Right lobe of liver (tissue), 6 donors: ENCODE measurements at regions not wholly inside any gene's neighbourhood (a gene's known extent, or its start where the extent isn't known, plus 50 kb on each side); places are given as distances from the start of the nearest gene placed in this dataset.

ENCODE experiments used
- ATAC-seq, 4 donors: fragments of 200-7000 bp; cut with Tn5 transposase; one replicate each; pipeline ENCODE4 v1.9.1; 2020; ENCODE audit warnings: mild to moderate bottlenecking in 4 of 4, moderate library complexity in 4 of 4
- DNase-seq, 3 donors: peaks; one replicate each; pipeline ENCODE4 v3.0.0-alpha.2; 2020
- H3K27ac ChIP-seq, 3 donors: fragments of 200-600 bp; one replicate each; pipeline ENCODE4 v1.8.0; 2022
- H3K27me3 ChIP-seq, 2 donors: fragments of 200-600 bp; one replicate each; pipeline ENCODE4 v1.8.0; 2022
- H3K36me3 ChIP-seq, 4 donors: fragments of 200-600 bp; sonication (generic) in 1 of 4; one replicate each; pipeline versions ENCODE4 v1.5.1 to v1.8.0; 2017 to 2022; ENCODE audit warnings: control low read depth in 1 of 4
- H3K4me1 ChIP-seq, 4 donors: fragments of 200-600 bp; sonication (generic) in 1 of 4; one replicate each; pipeline versions ENCODE4 v1.5.1 to v1.8.0; 2017 to 2022; ENCODE audit warnings: control low read depth in 1 of 4
- H3K4me3 ChIP-seq, 3 donors: fragments of 200-600 bp; one replicate each; pipeline ENCODE4 v1.8.0; 2022
- H3K9me3 ChIP-seq, 4 donors: fragments of 200-600 bp; sonication (generic) in 1 of 4; one replicate each; pipeline versions ENCODE4 v1.5.1 to v1.8.0; 2017 to 2022; ENCODE audit warnings: control low read depth in 1 of 4
- CTCF ChIP-seq, 4 donors: fragments of 200-600 bp in 3 of 4; fragments of 450-650 bp in 1 of 4; IDR thresholded peaks; one replicate each; pipeline versions ENCODE4 v1.5.1 to v1.8.0; 2016 to 2022; ENCODE audit warnings: antibody characterized with exemption in 4 of 4, mild to moderate bottlenecking in 2 of 4
- POLR2A ChIP-seq: fragments of 450-650 bp; IDR thresholded peaks from one replicate; pipeline ENCODE4 v1.6.1; 2017; ENCODE audit warnings: antibody characterized with exemption, mild to moderate bottlenecking
- WGBS: methylation state at CpG from one replicate; pipeline ENCODE4 v1.1.6; 2018; ENCODE audit warnings: low coverage, low lambda C conversion rate; ENCODE audit not compliant: insufficient coverage; ENCODE audit errors: missing lambda C conversion rate; 5-methylcytosine and 5-hydroxymethylcytosine counted together
- intact Hi-C, 2 donors: fragments of 100-400 bp; cut with DNase I; formaldehyde crosslinking; loops; one replicate each; pipeline versions ENCODE4 v1.11.2 to v1.14.1; 2022
- donor health status: DM: no; HTN: yes; CAD: no.
- donor health status: DM: no; HTN: no; CAD: no.
- donor health status: DM: no; HTN: no; CAD: no.
- donor health status: DM: no; HTN: yes; CAD: no.
- donor health status: DM: no; HTN: yes; CAD: no.

GRCh38 chr3:193824365-193824764 lies 231.4 kb downstream of the OPA1 start:
- Histone ChIP-seq H3K27ac (no peak overlapping the region), H3K27me3 (no peaks in the 10 kb centered on the region), H3K4me1 (no peaks in the 10 kb centered on the region), H3K9me3 (no peaks in the 10 kb centered on the region), H3K4me3 (no peak overlapping the region), H3K36me3 (no peaks in the 10 kb centered on the region)
- no peak for DNase-seq
- ATAC-seq = no peak
- TF ChIP-seq CTCF (IDR thresholded peaks at IDR 0.05) (no peak), POLR2A (no peak)
- intact Hi-C loops = no loop called here

GRCh38 chr3:193825617-193826016 lies 232.6 kb downstream of the OPA1 start:
- no peak overlapping the region for H3K4me3 ChIP-seq
- TF ChIP-seq CTCF (IDR thresholded peaks at IDR 0.05) (no peak), POLR2A (no peak)
- ATAC-seq (no peak), DNase-seq (no peak)
- intact Hi-C loops = no loop called here
- no peaks in the 10 kb centered on the region for H3K36me3 ChIP-seq
- H3K27me3 ChIP-seq = no peaks in the 10 kb centered on the region
- no peaks in the 10 kb centered on the region for H3K9me3 ChIP-seq
- 83% methylated on average over 5 of the region's 6 CpGs for WGBS
- no peak overlapping the region for H3K27ac ChIP-seq
- no peaks in the 10 kb centered on the region for H3K4me1 ChIP-seq

GRCh38 chr3:193826159-193826795 lies 233.3 kb downstream of the OPA1 start:
- no peak for TF ChIP-seq POLR2A
- TF ChIP-seq CTCF (IDR thresholded peaks at IDR 0.05) = no peak
- Histone ChIP-seq H3K4me1 (no peaks in the 10 kb centered on the region), H3K9me3 (no peaks in the 10 kb centered on the region), H3K4me3 (no peak overlapping the region), H3K27ac (no peak overlapping the region), H3K36me3 (no peaks in the 10 kb centered on the region), H3K27me3 (no peaks in the 10 kb centered on the region)
- 74% methylated on average over 8 of the region's 12 CpGs for WGBS
- intact Hi-C loops = no loop called here
- DNase-seq (no peak), ATAC-seq (peak; percentile 44 to 57 (median 52))

GRCh38 chr3:193827040-193827669 lies 234.1 kb downstream of the OPA1 start:
- intact Hi-C loops = no loop called here
- WGBS = 61% methylated on average over 7 of the region's 7 CpGs
- H3K4me1 ChIP-seq = no peaks in the 10 kb centered on the region
- H3K4me3 ChIP-seq = no peak overlapping the region
- ATAC-seq (no peak), DNase-seq (no peak)
- H3K36me3 ChIP-seq = no peaks in the 10 kb centered on the region
- no peaks in the 10 kb centered on the region for H3K27me3 ChIP-seq
- no peak overlapping the region for H3K27ac ChIP-seq
- H3K9me3 ChIP-seq = no peaks in the 10 kb centered on the region
- TF ChIP-seq POLR2A (no peak), CTCF (IDR thresholded peaks at IDR 0.05) (no peak)
